ENCODE measurements at regions not wholly inside any gene's neighbourhood (a gene's known extent, or its start where the extent isn't known, plus 50 kb on each side); places are given as distances from the start of the nearest gene placed in this dataset.

- peaks cover 0 to 9% of the 10 kb centered on the region in 2 experiments for H3K9me3 ChIP-seq (ENCODE audit: control insufficient read depth in 1 of 2, insufficient read depth in 1 of 2, low read length in 2 of 2)
- DNase-seq (no peak), ATAC-seq (ENCODE audit: poor library complexity) (no peak)
- intact Hi-C loops (cut with DNase I, micrococcal nuclease): no loop called here
- no peaks in the 10 kb centered on the region for H3K36me3 ChIP-seq (ENCODE audit: insufficient read depth, low read length)
- no peak overlapping the region for H3K27ac ChIP-seq (ENCODE audit: low read depth in 1 of 2, low read length in 2 of 2)
- Mint-ChIP-seq H3K27me3 (no peaks in the 10 kb centered on the region), H3K9me3 (peaks cover 5% of the 10 kb centered on the region), H3K4me1 (ENCODE audit: low read depth) (no peaks in the 10 kb centered on the region), H3K27ac (no peak overlapping the region), H3K4me3 (no peak overlapping the region), H3K36me3 (ENCODE audit: low read depth) (no peaks in the 10 kb centered on the region)
- no peaks in the 10 kb centered on the region for H3K27me3 ChIP-seq (ENCODE audit: control insufficient read depth in 1 of 2, insufficient read depth in 2 of 2, low read length in 2 of 2)
- TF ChIP-seq CTCF (IDR thresholded peaks at IDR 0.05): no peak
- ChIA-PET POLR2A (no interaction called here), CTCF (no interaction called here)
- no peaks in the 10 kb centered on the region for H3K4me1 ChIP-seq (ENCODE audit: insufficient read depth, low read length)
- no peak overlapping the region for H3K4me3 ChIP-seq (ENCODE audit: low read length)
These were observed 534.3 kb upstream of the LARGE1 start for GRCh38 chr22:34454598-34454997.

- H3K9me3 ChIP-seq (ENCODE audit: control insufficient read depth in 1 of 2, insufficient read depth in 1 of 2, low read length in 2 of 2): peaks cover 0 to 9% of the 10 kb centered on the region in 2 experiments
- H3K27ac Mint-ChIP-seq: no peak overlapping the region
- H3K4me3 Mint-ChIP-seq: no peak overlapping the region
These were observed 542.5 kb upstream of the LARGE1 start for GRCh38 chr22:34462795-34463194.

GRCh38 chr22:34475886-34476285, 555.6 kb upstream of the LARGE1 start:
- Mint-ChIP-seq H3K27ac (no peak overlapping the region), H3K27me3 (peaks cover 5% of the 10 kb centered on the region), H3K9me3 (peaks cover 6% of the 10 kb centered on the region), H3K4me1 (ENCODE audit: low read depth) (no peaks in the 10 kb centered on the region), H3K4me3 (no peak overlapping the region), H3K36me3 (ENCODE audit: low read depth) (no peaks in the 10 kb centered on the region)
- intact Hi-C loops (cut with DNase I, micrococcal nuclease): no loop called here
- DNase-seq (no peak), ATAC-seq (ENCODE audit: poor library complexity) (no peak)
- H3K4me1 ChIP-seq (ENCODE audit: insufficient read depth, low read length): no peaks in the 10 kb centered on the region
- no peak overlapping the region for H3K27ac ChIP-seq (ENCODE audit: low read depth in 1 of 2, low read length in 2 of 2)
- ChIA-PET POLR2A (no interaction called here), CTCF (no interaction called here)
- H3K36me3 ChIP-seq (ENCODE audit: insufficient read depth, low read length): no peaks in the 10 kb centered on the region
- no peak overlapping the region for H3K4me3 ChIP-seq (ENCODE audit: low read length)
- H3K9me3 ChIP-seq (ENCODE audit: control insufficient read depth in 1 of 2, insufficient read depth in 1 of 2, low read length in 2 of 2): peaks cover 0 to 10% of the 10 kb centered on the region in 2 experiments
- no peaks in the 10 kb centered on the region for H3K27me3 ChIP-seq (ENCODE audit: control insufficient read depth in 1 of 2, insufficient read depth in 2 of 2, low read length in 2 of 2)
- TF ChIP-seq CTCF (IDR thresholded peaks at IDR 0.05): no peak

More at GRCh38 chr22:34462795-34463194, 542.5 kb upstream of the LARGE1 start:
- ChIA-PET POLR2A (no interaction called here), CTCF (no interaction called here)
- H3K27me3 ChIP-seq (ENCODE audit: control insufficient read depth in 1 of 2, insufficient read depth in 2 of 2, low read length in 2 of 2): no peaks in the 10 kb centered on the region
- DNase-seq (no peak), ATAC-seq (ENCODE audit: poor library complexity) (no peak)
- no peaks in the 10 kb centered on the region for H3K36me3 Mint-ChIP-seq (ENCODE audit: low read depth)
- no peaks in the 10 kb centered on the region for H3K4me1 Mint-ChIP-seq (ENCODE audit: low read depth)
- intact Hi-C loops (cut with DNase I, micrococcal nuclease): no loop called here
- peaks cover 2% of the 10 kb centered on the region for H3K9me3 Mint-ChIP-seq
- no peaks in the 10 kb centered on the region for H3K4me1 ChIP-seq (ENCODE audit: insufficient read depth, low read length)
- no peak for TF ChIP-seq CTCF (IDR thresholded peaks at IDR 0.05)
- H3K27me3 Mint-ChIP-seq: no peaks in the 10 kb centered on the region
- H3K36me3 ChIP-seq (ENCODE audit: insufficient read depth, low read length): no peaks in the 10 kb centered on the region
- no peak overlapping the region for H3K27ac ChIP-seq (ENCODE audit: low read depth in 1 of 2, low read length in 2 of 2)
- H3K4me3 ChIP-seq (ENCODE audit: low read length): no peak overlapping the region
